ENCODE measurements at regions not wholly inside any gene's neighbourhood (a gene's known extent, or its start where the extent isn't known, plus 50 kb on each side); places are given as distances from the start of the nearest gene placed in this dataset.
A peak's percentile ranks its signal among the peaks of the same experiment; 100 is the strongest.

DNA sequence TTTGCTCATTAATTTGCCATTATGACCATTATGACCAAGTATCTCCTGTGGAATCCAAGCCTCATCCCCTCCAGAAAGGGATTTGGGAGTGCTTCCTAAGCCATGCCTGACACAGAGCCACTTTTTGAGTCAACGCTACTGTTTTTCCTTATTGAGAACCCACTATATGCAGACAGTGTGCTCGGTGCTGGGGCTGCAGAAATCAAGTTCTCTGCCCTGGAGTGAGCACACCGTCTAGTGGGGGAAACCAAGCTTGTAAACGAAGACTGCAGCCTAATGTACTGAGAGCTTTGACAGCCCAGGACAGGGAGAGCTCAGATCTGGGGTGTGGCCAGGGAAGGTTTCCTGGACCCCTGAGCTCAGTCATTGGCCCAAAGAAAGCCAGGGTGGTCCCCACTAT lies 111.0 kb downstream of the ENGASE start (continued):
- TF ChIP-seq, protein P1, sequence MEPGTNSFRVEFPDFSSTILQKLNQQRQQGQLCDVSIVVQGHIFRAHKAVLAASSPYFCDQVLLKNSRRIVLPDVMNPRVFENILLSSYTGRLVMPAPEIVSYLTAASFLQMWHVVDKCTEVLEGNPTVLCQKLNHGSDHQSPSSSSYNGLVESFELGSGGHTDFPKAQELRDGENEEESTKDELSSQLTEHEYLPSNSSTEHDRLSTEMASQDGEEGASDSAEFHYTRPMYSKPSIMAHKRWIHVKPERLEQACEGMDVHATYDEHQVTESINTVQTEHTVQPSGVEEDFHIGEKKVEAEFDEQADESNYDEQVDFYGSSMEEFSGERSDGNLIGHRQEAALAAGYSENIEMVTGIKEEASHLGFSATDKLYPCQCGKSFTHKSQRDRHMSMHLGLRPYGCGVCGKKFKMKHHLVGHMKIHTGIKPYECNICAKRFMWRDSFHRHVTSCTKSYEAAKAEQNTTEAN (CRISPR knock-in tag; IDR thresholded peaks at IDR 0.05) = no peak
- TF ChIP-seq JAZF1 (CRISPR knock-in tag; IDR thresholded peaks at IDR 0.05) = no peak
- TF ChIP-seq ZNF121 (CRISPR knock-in tag; IDR thresholded peaks at IDR 0.05) = no peak
- no peak for TF ChIP-seq USF1 (CRISPR knock-in tag; IDR thresholded peaks at IDR 0.05)
- no peak for TF ChIP-seq ESRRA (CRISPR knock-in tag; IDR thresholded peaks at IDR 0.05; ENCODE audit: borderline replicate concordance)
- no peak for TF ChIP-seq EMX1 (CRISPR knock-in tag; IDR thresholded peaks at IDR 0.05)
- TF ChIP-seq, protein P2, sequence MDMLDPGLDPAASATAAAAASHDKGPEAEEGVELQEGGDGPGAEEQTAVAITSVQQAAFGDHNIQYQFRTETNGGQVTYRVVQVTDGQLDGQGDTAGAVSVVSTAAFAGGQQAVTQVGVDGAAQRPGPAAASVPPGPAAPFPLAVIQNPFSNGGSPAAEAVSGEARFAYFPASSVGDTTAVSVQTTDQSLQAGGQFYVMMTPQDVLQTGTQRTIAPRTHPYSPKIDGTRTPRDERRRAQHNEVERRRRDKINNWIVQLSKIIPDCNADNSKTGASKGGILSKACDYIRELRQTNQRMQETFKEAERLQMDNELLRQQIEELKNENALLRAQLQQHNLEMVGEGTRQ (CRISPR knock-in tag; IDR thresholded peaks at IDR 0.05) = no peak
- TF ChIP-seq ZMAT4 (CRISPR knock-in tag; IDR thresholded peaks at IDR 0.05) = no peak
- TF ChIP-seq SMAD3 (CRISPR knock-in tag; IDR thresholded peaks at IDR 0.05; ENCODE audit: borderline replicate concordance) = no peak
- TF ChIP-seq ZNF416 (CRISPR knock-in tag; IDR thresholded peaks at IDR 0.05) = no peak

GRCh38 chr17:79184219-79184618 lies 109.6 kb downstream of the ENGASE start:
- no peak for TF ChIP-seq USF1 (CRISPR knock-in tag; IDR thresholded peaks at IDR 0.05)
- TF ChIP-seq CBFB (CRISPR knock-in tag; IDR thresholded peaks at IDR 0.05; ENCODE audit: low read depth) = no peak
- TF ChIP-seq CREB1 (CRISPR knock-in tag; IDR thresholded peaks at IDR 0.05) = no peak
- no peak for TF ChIP-seq NFE2L1 (CRISPR knock-in tag; IDR thresholded peaks at IDR 0.05)
- no peak for TF ChIP-seq NR2C2 (CRISPR knock-in tag; IDR thresholded peaks at IDR 0.05)
- Mint-ChIP-seq H3K36me3 (no peaks in the 10 kb centered on the region), H3K4me3 (peak overlapping the region; percentile 84), H3K27ac (no peak overlapping the region), H3K9me3 (no peaks in the 10 kb centered on the region), H3K27me3 (ENCODE audit: low read depth) (peaks cover 25% of the 10 kb centered on the region), H3K4me1 (peaks cover 34% of the 10 kb centered on the region)
- ATAC-seq (no peak), DNase-seq (ENCODE audit: low spot score) (no peak)
- ChIA-PET POLR2A (interaction anchor here (1.0 kb wide), 1 partner anchor 204 kb away, joined by 3 read pairs; no protein-coding TSS in a partner anchor), CTCF (interaction anchor here (0.8 to 1.3 kb wide), 2 partner anchors 204 to 207 kb away, joined by 3 to 4 read pairs; no protein-coding TSS in a partner anchor)

DNA sequence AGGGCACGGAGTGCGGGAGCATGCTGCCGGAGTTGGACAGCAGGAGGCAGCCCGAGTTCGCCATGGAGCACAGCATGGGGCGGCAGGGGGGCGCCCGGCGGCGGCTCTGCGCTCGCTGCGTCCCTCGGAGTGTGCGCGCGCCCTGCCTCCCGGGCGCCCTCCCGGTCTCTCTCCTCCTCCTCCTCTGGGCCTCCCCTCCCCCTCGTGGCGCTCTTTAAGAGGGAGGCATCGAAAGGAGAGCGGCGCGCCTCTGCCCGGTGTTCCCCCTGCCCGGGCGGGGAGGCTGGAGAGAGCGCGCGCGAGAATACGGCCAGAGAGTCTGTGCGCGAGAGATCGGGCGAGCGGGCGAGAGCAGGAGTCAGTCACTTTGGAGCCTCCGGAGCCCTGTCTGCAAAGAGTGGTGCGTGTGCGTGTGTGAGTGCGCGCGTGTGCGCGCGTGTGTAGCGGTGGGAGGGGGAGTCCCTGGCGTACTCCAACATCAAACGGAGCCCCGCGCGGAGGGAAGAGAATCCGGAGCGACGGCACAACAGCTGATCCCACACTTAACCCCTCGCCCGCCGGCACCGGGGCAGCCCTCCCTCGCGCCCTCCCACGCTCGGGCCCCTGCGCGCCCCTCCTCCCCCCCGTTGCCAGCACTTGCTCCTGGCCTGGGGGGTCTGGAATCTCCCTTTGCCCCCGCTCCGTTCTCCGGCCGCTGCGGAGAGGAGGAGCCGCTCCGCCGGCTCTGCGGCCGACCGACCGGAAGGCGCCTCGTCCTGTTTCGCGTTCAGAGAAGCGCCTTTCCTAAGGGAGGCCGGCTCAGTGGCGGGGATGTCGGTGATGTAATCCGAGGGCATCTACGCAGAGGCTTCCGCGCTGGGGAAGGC lies 108.9 kb downstream of the ENGASE start:
- Mint-ChIP-seq H3K36me3 (no peaks in the 10 kb centered on the region), H3K9me3 (no peaks in the 10 kb centered on the region), H3K27ac (no peak overlapping the region), H3K4me1 (peaks cover 27% of the 10 kb centered on the region), H3K4me3 (peak overlapping the region; percentile 84), H3K27me3 (ENCODE audit: low read depth) (peaks cover 25% of the 10 kb centered on the region)
- ChIA-PET POLR2A (no interaction called here), CTCF (interaction anchor here (0.7 to 1.3 kb wide), 2 partner anchors 189 to 205 kb away, joined by 3 to 4 read pairs; no protein-coding TSS in a partner anchor)
- peak; percentile 73 for DNase-seq (ENCODE audit: low spot score)
- peak; percentile 70 for ATAC-seq
- TF ChIP-seq ZBTB21 (CRISPR knock-in tag; IDR thresholded peaks at IDR 0.05; ENCODE audit: borderline replicate concordance) = no peak; the same call in 1 of the 2 replicates
- TF ChIP-seq, protein P3, sequence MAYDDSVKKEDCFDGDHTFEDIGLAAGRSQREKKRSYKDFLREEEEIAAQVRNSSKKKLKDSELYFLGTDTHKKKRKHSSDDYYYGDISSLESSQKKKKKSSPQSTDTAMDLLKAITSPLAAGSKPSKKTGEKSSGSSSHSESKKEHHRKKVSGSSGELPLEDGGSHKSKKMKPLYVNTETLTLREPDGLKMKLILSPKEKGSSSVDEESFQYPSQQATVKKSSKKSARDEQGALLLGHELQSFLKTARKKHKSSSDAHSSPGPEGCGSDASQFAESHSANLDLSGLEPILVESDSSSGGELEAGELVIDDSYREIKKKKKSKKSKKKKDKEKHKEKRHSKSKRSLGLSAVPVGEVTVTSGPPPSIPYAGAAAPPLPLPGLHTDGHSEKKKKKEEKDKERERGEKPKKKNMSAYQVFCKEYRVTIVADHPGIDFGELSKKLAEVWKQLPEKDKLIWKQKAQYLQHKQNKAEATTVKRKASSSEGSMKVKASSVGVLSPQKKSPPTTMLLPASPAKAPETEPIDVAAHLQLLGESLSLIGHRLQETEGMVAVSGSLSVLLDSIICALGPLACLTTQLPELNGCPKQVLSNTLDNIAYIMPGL (CRISPR knock-in tag; IDR thresholded peaks at IDR 0.05) = peak; percentile 34; the same call in 1 of the 2 replicates
- TF ChIP-seq, protein P4, sequence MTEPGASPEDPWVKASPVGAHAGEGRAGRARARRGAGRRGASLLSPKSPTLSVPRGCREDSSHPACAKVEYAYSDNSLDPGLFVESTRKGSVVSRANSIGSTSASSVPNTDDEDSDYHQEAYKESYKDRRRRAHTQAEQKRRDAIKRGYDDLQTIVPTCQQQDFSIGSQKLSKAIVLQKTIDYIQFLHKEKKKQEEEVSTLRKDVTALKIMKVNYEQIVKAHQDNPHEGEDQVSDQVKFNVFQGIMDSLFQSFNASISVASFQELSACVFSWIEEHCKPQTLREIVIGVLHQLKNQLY (CRISPR knock-in tag; IDR thresholded peaks at IDR 0.05) = no peak
- TF ChIP-seq JAZF1 (CRISPR knock-in tag; IDR thresholded peaks at IDR 0.05) = no peak
- no peak for TF ChIP-seq ATF6 (CRISPR knock-in tag; IDR thresholded peaks at IDR 0.05)
- no peak for TF ChIP-seq PRDM15 (CRISPR knock-in tag; IDR thresholded peaks at IDR 0.05)

Measured in WTC11 (cell line).